ENCODE measurements at regions not wholly inside any gene's neighbourhood (a gene's known extent, or its start where the extent isn't known, plus 50 kb on each side); places are given as distances from the start of the nearest gene placed in this dataset.

DNA sequence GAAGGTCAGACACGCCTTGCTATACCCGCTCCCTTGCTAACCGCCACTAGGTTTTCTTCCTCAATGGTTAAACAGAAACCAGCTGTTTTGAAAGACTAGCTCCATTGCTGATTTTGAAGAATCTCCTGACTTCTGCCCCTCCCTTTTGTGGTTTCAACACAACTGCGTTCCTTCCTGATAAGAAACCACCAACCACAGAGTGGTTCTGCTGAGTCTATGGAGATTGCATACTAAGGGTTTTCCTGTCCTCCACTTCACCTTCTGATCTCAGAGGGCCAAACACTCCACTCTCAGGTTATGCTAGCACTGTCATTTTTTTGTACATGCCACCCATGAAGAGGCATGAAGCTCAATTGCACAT, 207.9 kb downstream of the MYLK4 start:
- TF ChIP-seq, protein P1, sequence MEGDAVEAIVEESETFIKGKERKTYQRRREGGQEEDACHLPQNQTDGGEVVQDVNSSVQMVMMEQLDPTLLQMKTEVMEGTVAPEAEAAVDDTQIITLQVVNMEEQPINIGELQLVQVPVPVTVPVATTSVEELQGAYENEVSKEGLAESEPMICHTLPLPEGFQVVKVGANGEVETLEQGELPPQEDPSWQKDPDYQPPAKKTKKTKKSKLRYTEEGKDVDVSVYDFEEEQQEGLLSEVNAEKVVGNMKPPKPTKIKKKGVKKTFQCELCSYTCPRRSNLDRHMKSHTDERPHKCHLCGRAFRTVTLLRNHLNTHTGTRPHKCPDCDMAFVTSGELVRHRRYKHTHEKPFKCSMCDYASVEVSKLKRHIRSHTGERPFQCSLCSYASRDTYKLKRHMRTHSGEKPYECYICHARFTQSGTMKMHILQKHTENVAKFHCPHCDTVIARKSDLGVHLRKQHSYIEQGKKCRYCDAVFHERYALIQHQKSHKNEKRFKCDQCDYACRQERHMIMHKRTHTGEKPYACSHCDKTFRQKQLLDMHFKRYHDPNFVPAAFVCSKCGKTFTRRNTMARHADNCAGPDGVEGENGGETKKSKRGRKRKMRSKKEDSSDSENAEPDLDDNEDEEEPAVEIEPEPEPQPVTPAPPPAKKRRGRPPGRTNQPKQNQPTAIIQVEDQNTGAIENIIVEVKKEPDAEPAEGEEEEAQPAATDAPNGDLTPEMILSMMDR (IDR thresholded peaks at IDR 0.05; ENCODE audit: insufficient read depth, low read length): peak; percentile 4
- H3K4me3 ChIP-seq (ENCODE audit: low read depth, low read length): no peak overlapping the region
- DNase-seq (ENCODE audit: low read depth): peak; percentile 91

DNA sequence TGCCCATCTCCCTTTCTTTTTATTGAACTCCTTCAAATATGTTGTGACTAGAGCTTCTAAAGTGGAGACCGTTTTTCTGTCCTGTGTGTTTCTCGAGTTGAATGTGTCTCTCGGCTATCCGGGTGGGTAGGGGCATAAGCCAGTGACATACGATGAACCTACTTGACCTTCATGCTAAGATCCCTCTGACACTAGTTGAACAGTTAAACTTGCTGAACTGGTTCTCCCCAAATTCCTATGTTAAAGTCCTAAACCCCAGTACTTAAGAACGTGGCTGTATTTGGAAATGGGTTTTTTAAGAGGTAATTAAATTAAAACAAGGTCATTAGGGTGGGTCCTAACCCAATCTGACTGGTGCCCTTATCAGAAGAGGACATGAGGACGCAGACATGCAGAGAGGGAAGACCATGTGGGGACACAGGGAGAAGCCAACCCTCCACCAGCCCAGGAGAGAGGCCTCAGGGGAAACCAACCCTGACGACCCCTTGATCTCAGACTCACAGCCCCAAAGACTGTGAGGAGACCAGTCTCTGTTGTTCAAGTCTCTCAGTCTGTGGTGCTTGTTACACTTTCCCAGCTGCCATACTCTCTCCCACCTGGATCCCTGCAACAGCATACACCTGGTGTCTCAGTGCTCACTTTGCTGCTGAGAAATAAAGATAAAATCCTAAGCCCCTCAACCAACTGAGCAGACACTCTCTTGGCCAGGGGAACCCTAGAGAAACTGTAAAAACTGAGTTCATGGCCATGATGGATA, 208.4 kb downstream of the MYLK4 start:
- TF ChIP-seq, protein P1 (IDR thresholded peaks at IDR 0.05; ENCODE audit: insufficient read depth, low read length): no peak
- no peak for DNase-seq (ENCODE audit: low read depth)
- H3K4me3 ChIP-seq (ENCODE audit: low read depth, low read length): no peak overlapping the region

DNA sequence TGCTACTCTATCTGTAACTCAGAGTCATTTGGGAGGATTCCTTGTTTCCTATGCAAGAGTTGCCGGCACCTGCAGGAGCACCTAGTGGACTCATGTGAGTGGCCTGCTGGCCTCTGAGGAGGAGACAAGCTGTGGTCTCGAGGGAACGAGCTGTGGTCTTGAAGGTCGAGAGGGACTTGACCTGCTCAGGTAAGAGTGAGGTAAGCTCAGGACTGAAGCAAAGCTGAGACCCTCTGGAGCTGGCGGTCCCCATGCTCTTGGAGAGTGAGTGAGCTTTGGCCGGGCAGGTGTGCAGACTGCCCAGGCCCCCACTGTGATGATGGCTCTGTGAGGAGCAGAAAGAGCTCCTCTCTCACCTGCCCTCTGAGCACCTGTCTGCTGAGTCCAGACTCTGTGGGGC, 214.3 kb downstream of the MYLK4 start:
- no peak overlapping the region for H3K4me3 ChIP-seq (ENCODE audit: low read depth, low read length)
- TF ChIP-seq, protein P1 (IDR thresholded peaks at IDR 0.05; ENCODE audit: insufficient read depth, low read length): no peak
- no peak for DNase-seq (ENCODE audit: low read depth)

DNA sequence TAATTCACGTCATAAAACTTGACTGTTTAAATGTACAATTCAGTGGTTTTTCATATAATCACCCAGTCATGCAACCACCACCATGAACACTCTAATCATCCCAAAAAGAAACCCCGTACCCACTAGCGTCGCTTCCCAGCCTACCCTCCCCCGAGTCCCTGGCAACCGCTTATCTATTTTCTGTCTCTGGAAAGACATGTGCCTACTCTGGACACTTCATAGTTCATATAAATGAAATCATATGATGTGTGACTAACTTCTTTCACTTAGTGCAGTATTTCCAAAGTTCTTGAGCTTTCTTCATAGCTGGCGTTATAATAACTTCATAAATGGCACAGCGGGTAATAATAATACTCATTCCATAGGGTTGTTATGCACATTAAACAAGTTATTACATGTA, 215.2 kb downstream of the MYLK4 start:
- TF ChIP-seq, protein P1 (IDR thresholded peaks at IDR 0.05; ENCODE audit: insufficient read depth, low read length): no peak
- no peak overlapping the region for H3K4me3 ChIP-seq (ENCODE audit: low read depth, low read length)
- no peak for DNase-seq (ENCODE audit: low read depth)

DNA sequence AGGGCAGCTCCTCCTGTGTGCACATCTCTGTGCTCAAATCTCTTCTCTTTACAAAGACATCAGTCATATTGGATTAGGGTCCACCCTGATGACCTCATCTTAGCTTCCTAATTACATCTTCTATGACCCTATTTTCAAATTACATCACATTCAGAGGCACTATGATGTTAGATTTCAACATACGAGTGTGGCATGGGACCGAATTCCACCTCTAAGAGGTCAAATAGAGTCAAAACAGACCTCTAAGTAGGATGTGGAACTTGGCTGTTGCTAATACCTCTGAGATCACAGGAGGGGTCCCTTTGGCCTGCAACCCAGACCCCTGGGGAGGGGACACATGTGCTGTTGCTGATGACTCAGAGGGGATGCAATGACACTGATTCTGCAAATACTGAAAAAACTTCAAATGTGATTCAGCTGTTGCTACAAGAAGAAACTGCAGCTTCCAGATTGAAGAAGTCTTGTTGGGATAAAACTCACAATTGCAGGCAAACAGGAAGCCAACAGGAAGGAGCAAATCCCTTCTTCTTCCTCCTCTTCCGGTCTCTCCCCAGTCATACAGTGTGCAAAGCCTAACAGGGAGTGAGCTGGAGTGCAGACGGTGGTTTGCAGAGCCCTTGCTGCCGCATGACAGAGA, 216.2 kb downstream of the MYLK4 start:
- no peak overlapping the region for H3K4me3 ChIP-seq (ENCODE audit: low read depth, low read length)
- DNase-seq (ENCODE audit: low read depth): peak; percentile 16
- TF ChIP-seq, protein P1 (IDR thresholded peaks at IDR 0.05; ENCODE audit: insufficient read depth, low read length): no peak

DNA sequence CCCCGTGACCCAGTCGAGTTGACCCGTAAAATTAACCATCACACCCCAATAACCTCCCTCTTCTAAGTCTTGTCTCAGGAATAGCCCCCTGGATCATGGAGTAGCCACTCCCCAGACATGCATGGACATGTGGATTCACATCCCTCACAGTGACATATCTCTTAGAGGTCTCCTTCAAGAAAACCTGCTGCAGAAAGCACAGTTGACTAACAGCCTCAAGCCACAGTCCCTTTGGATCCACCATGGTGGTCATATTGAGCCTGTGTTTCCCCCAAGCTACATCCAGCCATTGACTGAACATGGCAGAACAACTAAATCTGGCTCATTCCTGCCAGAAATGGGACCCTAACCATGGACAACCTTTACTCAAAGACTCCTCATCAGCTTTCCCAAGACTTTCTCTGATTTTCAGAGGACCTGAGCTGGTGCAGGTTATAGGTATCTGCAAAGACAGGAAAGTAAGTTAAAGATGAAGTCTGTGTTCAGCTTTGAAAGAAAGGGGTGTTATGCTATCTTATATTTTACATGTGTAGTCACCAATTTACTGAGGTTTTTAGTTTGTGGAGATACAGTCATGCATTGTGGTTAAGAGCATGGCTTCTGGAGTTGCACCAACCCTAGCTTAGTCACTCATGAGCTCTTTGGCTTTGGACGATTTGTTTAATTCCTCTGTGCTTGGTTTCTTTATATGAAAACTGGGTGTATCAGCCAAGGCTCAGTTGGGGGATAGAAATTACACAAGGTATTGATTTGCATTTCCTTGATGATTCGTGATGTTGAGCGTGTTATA, 219.1 kb downstream of the MYLK4 start:
- peak; percentile 94 for DNase-seq (ENCODE audit: low read depth)
- TF ChIP-seq, protein P1 (IDR thresholded peaks at IDR 0.05; ENCODE audit: insufficient read depth, low read length): no peak
- no peak overlapping the region for H3K4me3 ChIP-seq (ENCODE audit: low read depth, low read length)
